Pancreas (tissue), 10 donors: ENCODE measurements at regions not wholly inside any gene's neighbourhood (a gene's known extent, or its start where the extent isn't known, plus 50 kb on each side); places are given as distances from the start of the nearest gene placed in this dataset.

ENCODE experiments used
- ATAC-seq, 4 donors: fragments of 200-7000 bp; cut with Tn5 transposase; one replicate each; pipeline versions ENCODE4 v1.8.0 to v1.9.1; 2020; ENCODE audit warnings: mild to moderate bottlenecking in 4 of 4, moderate library complexity in 4 of 4
- DNase-seq, 6 donors: peaks; one replicate each; pipeline ENCODE4 v3.0.0-alpha.2; 2020
- FAIRE-seq: peaks from 2 replicates; lab custom pipeline; 2012; peaks lifted over from hg19 to GRCh38; lab: Jason Lieb, UNC
- H3K27ac ChIP-seq, 4 donors: fragments of 200-600 bp; sonication (generic); 1 replicate in 3 of 4; 2 replicates in 1 of 4; pipeline versions ENCODE4 v1.5.0 to v1.8.0; 2020
- H3K27me3 ChIP-seq, 4 donors: fragments of 200-600 bp; one replicate each; pipeline ENCODE4 v1.8.0; 2021
- H3K36me3 ChIP-seq, 3 donors: fragments of 200-600 bp; sonication (generic) in 1 of 3; one replicate each; pipeline versions ENCODE4 v1.5.0 to v1.8.0; 2020 to 2021
- H3K4me1 ChIP-seq, 3 donors: fragments of 200-600 bp; one replicate each; pipeline ENCODE4 v1.8.0; 2021
- H3K4me3 ChIP-seq, 4 donors: fragments of 200-600 bp; sonication (generic) in 2 of 4; one replicate each; pipeline versions ENCODE4 v1.5.0 to v1.8.0; 2020 to 2021
- H3K9me3 ChIP-seq, 4 donors: fragments of 200-600 bp; one replicate each; pipeline ENCODE4 v1.8.0; 2021
- CTCF ChIP-seq, 4 donors: fragments of 200-600 bp; sonication (generic) in 3 of 4; IDR thresholded peaks; one replicate each; pipeline versions ENCODE4 v1.5.0 to v1.8.0; 2021; ENCODE audit warnings: antibody characterized with exemption in 4 of 4
- WGBS, 2 donors: extraction: QIAGEN DNeasy Blood & Tissue Kit; methylation state at CpG; one replicate each; pipeline ENCODE4 v1.1.7; 2013; 5-methylcytosine and 5-hydroxymethylcytosine counted together
- intact Hi-C, 3 donors: fragments of 100-400 bp; cut with DNase I; formaldehyde crosslinking; loops; one replicate each; pipeline versions ENCODE4 v1.11.1 to v1.14.2; 2022
- donor health status: healthy with polysubstance abuse.
- donor health status: DM: no; HTN: no; CAD: no; lungs with moderate emphysema.
- donor health status: DM: no; HTN: no; CAD: no.
- donor health status: control.
- donor health status: control.
- donor health status: Bipolar disorder and iron deficiency.
- donor health status: DM: yes; HTN: yes; CAD: no.
- donor health status: DM: no; HTN: no; CAD: no.
- donor health status: DM: no; HTN: no; CAD: no.
- donor health status: DM: yes; HTN: yes; CAD: no.

- Histone ChIP-seq H3K4me1 (no peaks in the 10 kb centered on the region), H3K9me3 (no peaks in the 10 kb centered on the region), H3K27ac (no peak overlapping the region), H3K36me3 (no peaks in the 10 kb centered on the region), H3K4me3 (no peak overlapping the region), H3K27me3 (no peaks in the 10 kb centered on the region)
- ATAC-seq: no peak
- FAIRE-seq: no peak
- WGBS, 2 donors: 71 to 77% methylated on average over 4 of the region's 4 CpGs
- no peak for TF ChIP-seq CTCF (IDR thresholded peaks at IDR 0.05)
- intact Hi-C loops: no loop called here
- DNase-seq: no peak
Measured at GRCh38 chr9:13868336-13868735, 445.6 kb downstream of the NFIB start.

DNA sequence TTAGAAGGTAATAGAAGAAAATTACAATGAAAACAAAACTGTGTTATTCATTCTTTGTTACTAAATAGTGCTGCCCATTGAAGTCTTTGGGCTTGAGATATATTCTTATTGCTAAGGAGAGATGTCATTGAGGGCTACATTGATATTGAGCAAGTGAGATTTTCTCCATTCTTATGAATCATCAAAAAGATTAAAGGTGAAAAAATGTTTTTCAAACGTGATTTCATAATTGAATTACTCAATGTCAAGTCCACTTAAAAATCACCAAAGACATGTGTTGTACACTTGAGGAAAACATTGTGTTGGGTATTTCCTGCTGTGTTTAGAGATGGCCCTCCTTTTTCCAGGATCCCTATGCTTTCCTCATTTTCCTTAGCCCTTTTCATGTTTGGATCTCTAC is 448.1 kb downstream of the NFIB start:
- intact Hi-C loops: no loop called here
- Histone ChIP-seq H3K27ac (no peak overlapping the region), H3K27me3 (no peaks in the 10 kb centered on the region), H3K4me1 (no peaks in the 10 kb centered on the region), H3K9me3 (no peaks in the 10 kb centered on the region), H3K36me3 (no peaks in the 10 kb centered on the region), H3K4me3 (no peak overlapping the region)
- no peak for FAIRE-seq
- ATAC-seq: no peak
- no peak for DNase-seq
- no peak for TF ChIP-seq CTCF (IDR thresholded peaks at IDR 0.05)
- WGBS, 2 donors: 31 to 43% methylated on average over 1 of the region's 1 CpG

DNA sequence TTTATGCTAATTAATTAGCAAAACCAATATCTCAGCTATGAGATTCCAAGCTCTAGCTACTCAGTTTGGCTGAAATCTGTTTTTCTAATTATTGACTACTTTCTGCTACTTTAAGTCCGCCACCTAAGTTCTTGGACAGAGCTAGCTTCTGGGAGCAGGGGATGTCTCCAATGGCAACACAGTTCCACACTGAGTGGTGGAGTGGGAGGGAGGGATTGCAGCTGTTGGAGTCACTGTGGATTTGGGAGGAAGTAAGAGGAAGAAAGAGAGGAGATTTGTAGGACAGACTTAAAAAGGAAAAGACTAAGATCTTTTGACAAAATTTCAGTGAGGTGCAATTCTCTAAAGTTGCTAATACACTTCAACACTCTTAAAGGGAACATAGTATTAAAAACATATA is 450.8 kb downstream of the NFIB start:
- Histone ChIP-seq H3K4me1 (no peaks in the 10 kb centered on the region), H3K4me3 (no peak overlapping the region), H3K9me3 (no peaks in the 10 kb centered on the region), H3K36me3 (no peaks in the 10 kb centered on the region), H3K27me3 (no peaks in the 10 kb centered on the region), H3K27ac (no peak overlapping the region)
- intact Hi-C loops: no loop called here
- TF ChIP-seq CTCF (IDR thresholded peaks at IDR 0.05): no peak
- ATAC-seq (peak in 3 of 4 donors; percentile 54 to 68 (median 65)), DNase-seq (peak in 1 of 6 donors; percentile 18), FAIRE-seq (no peak)
- WGBS, 2 donors: 51 to 72% methylated on average over 1 of the region's 1 CpG

GRCh38 chr9:13862654-13863053 is 451.3 kb downstream of the NFIB start:
- Histone ChIP-seq H3K4me1 (no peaks in the 10 kb centered on the region), H3K36me3 (no peaks in the 10 kb centered on the region), H3K9me3 (no peaks in the 10 kb centered on the region), H3K27me3 (no peaks in the 10 kb centered on the region), H3K4me3 (no peak overlapping the region), H3K27ac (no peak overlapping the region)
- FAIRE-seq (no peak), DNase-seq (no peak), ATAC-seq (no peak)
- TF ChIP-seq CTCF (IDR thresholded peaks at IDR 0.05): no peak
- intact Hi-C loops: no loop called here

DNA sequence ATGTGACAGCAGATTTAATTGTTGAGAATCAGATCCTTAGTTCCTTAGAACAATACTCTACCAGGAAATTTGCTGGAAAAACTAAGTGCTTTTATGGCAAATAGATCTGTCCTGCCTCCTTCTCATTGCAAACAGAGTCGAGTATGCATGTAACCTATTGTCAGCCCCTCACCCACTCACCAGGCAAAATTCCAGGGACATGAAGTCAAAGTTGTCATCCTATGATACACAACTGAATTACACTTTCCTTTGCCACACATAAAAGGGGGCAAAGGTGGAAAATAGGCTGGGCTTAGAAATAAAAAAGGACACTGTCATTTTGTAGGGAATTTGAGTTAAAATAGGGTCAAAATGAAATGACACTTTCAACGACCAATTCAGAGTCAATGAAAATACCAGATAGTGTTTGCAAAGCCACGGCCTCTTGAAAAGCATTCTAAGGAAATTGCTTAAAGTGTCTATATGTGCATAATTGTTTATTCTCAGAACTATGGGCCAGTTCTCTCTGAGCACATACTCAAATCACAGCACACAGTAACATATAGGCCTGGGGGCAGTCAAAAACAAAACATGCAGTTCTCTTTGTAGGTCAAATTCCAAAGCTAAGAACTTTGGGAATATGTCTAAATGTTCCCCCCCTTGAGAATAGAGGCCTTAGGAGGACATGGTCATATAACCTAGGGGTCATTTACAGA is 452.8 kb downstream of the NFIB start:
- ATAC-seq: no peak
- no peak overlapping the region for H3K27ac ChIP-seq
- 62 to 66% methylated on average over 3 of the region's 3 CpGs for WGBS, 2 donors
- intact Hi-C loops: no loop called here
- no peak for TF ChIP-seq CTCF (IDR thresholded peaks at IDR 0.05)
- no peak for DNase-seq
- H3K4me1 ChIP-seq: no peaks in the 10 kb centered on the region
- no peak for FAIRE-seq
- H3K4me3 ChIP-seq: no peak overlapping the region
- H3K9me3 ChIP-seq: no peaks in the 10 kb centered on the region
- H3K27me3 ChIP-seq: no peaks in the 10 kb centered on the region
- no peaks in the 10 kb centered on the region for H3K36me3 ChIP-seq
